Amniotic stem cell (primary cell): ENCODE measurements at regions not wholly inside any gene's neighbourhood (a gene's known extent, or its start where the extent isn't known, plus 50 kb on each side); places are given as distances from the start of the nearest gene placed in this dataset.
"Not testable (repeated sequence)": the region's sequence is repeated elsewhere in the genome, so short reads cannot be mapped to it uniquely, and the experiment has no call there.

Experiments used
- DNase-seq: peaks from one replicate; lab custom pipeline; 2025; lab: John Stamatoyannopoulos, UW

- not testable (repeated sequence) for DNase-seq
These were observed 605.9 kb downstream of the KCNT2 start for GRCh38 chr1:196002296-196002695.

- no peak for DNase-seq
These were observed 607.1 kb downstream of the KCNT2 start for GRCh38 chr1:196001188-196001587.

GRCh38 chr1:195999022-195999421, 609.2 kb downstream of the KCNT2 start:
- DNase-seq = no peak

- DNase-seq = no peak
These were observed 626.6 kb downstream of the KCNT2 start for GRCh38 chr1:195981448-195982139.

GRCh38 chr1:195979646-195980045, 628.6 kb downstream of the KCNT2 start:
- no peak for DNase-seq

GRCh38 chr1:195973311-195973904, 634.8 kb downstream of the KCNT2 start:
- no peak for DNase-seq

- DNase-seq = no peak
These were observed 636.7 kb downstream of the KCNT2 start for GRCh38 chr1:195971589-195971988.

GRCh38 chr1:195970209-195970608, 638.0 kb downstream of the KCNT2 start:
- no peak for DNase-seq

GRCh38 chr1:195965475-195965874, 642.8 kb downstream of the KCNT2 start:
- DNase-seq = no peak

- no peak for DNase-seq
These were observed 643.2 kb downstream of the KCNT2 start for GRCh38 chr1:195965036-195965435.

- no peak for DNase-seq
These were observed 643.7 kb downstream of the KCNT2 start for GRCh38 chr1:195964516-195964915.

GRCh38 chr1:195962051-195962450, 646.2 kb downstream of the KCNT2 start:
- DNase-seq = no peak

- DNase-seq = no peak
These were observed 647.7 kb downstream of the KCNT2 start for GRCh38 chr1:195960580-195960979.

- DNase-seq = no peak
These were observed 650.1 kb downstream of the KCNT2 start for GRCh38 chr1:195958131-195958530.

GRCh38 chr1:195956845-195957244, 651.4 kb downstream of the KCNT2 start:
- DNase-seq = no peak

GRCh38 chr1:195954848-195955247, 653.4 kb downstream of the KCNT2 start:
- no peak for DNase-seq

- no peak for DNase-seq
These were observed 656.9 kb downstream of the KCNT2 start for GRCh38 chr1:195951313-195951712.

GRCh38 chr1:195948123-195948895, 659.9 kb downstream of the KCNT2 start:
- DNase-seq = no peak

GRCh38 chr1:195946500-195946899, 661.7 kb downstream of the KCNT2 start:
- DNase-seq = no peak

GRCh38 chr1:195941795-195942194, 666.4 kb downstream of the KCNT2 start:
- no peak for DNase-seq

- DNase-seq = no peak
These were observed 666.9 kb downstream of the KCNT2 start for GRCh38 chr1:195941314-195941713.

- no peak for DNase-seq
These were observed 668.4 kb downstream of the KCNT2 start for GRCh38 chr1:195939844-195940243.
